Ectodermal cell (in vitro differentiated cells): ENCODE measurements at regions not wholly inside any gene's neighbourhood (a gene's known extent, or its start where the extent isn't known, plus 50 kb on each side); places are given as distances from the start of the nearest gene placed in this dataset.

Source experiments
- H3K27ac ChIP-seq: 2 replicates; pipeline ENCODE4 v1.7.0; 2013; ENCODE audit warnings: mild to moderate bottlenecking, low read depth, low read length; ENCODE audit not compliant: insufficient read depth, poor library complexity, severe bottlenecking
- H3K27me3 ChIP-seq: 2 replicates; pipeline ENCODE4 v1.7.0; 2013; ENCODE audit warnings: mild to moderate bottlenecking, low read length; ENCODE audit not compliant: insufficient read depth, control insufficient read depth, poor library complexity, severe bottlenecking
- H3K36me3 ChIP-seq: one replicate; pipeline ENCODE4 v1.7.0; 2013; ENCODE audit warnings: low read length; ENCODE audit not compliant: control insufficient read depth, insufficient read depth
- H3K4me1 ChIP-seq: one replicate; pipeline ENCODE4 v1.7.0; 2013; ENCODE audit warnings: low read length; ENCODE audit not compliant: control insufficient read depth, insufficient read depth
- H3K4me3 ChIP-seq: 2 replicates; pipeline ENCODE4 v1.7.0; 2013; ENCODE audit warnings: low read depth, low read length, control low read depth; ENCODE audit not compliant: insufficient read depth
- H3K9me3 ChIP-seq: 2 replicates; pipeline ENCODE4 v1.7.0; 2013; ENCODE audit warnings: mild to moderate bottlenecking, low read length, moderate library complexity; ENCODE audit not compliant: control insufficient read depth
- WGBS, 2 experiments: methylation state at CpG; one replicate each; pipeline ENCODE4 v1.1.7; 2013; ENCODE audit warnings: missing lambda C conversion rate in 2 of 2; 5-methylcytosine and 5-hydroxymethylcytosine counted together

DNA sequence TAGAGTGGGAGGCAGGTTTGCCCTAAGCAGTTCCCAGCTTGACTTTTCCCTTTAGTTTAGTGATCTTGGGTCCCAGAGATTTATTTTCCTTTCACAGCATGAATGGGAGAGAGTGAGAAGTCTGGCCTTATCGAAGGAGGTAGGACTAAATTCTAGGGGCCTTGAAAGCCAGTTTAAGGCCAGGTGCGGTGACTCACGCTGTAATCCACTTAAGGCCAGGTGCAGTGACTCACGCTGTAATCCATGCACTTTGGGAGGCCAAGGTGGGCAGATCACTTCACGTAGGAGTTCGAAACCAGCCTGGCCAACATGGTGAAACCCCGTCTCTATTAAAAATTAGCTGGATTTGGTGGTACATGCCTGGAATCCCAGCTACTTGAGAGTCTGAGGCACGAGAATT is 392.2 kb downstream of the ACTR3B start:
- Histone ChIP-seq H3K36me3 (no peaks in the 10 kb centered on the region), H3K4me1 (no peaks in the 10 kb centered on the region), H3K9me3 (no peaks in the 10 kb centered on the region), H3K27ac (no peak overlapping the region), H3K4me3 (no peak overlapping the region), H3K27me3 (no peaks in the 10 kb centered on the region)
- WGBS, 2 experiments: 89 to 92% methylated on average over 8 of the region's 8 CpGs

- Histone ChIP-seq H3K27ac (no peak overlapping the region), H3K27me3 (no peaks in the 10 kb centered on the region), H3K4me1 (no peaks in the 10 kb centered on the region), H3K9me3 (no peaks in the 10 kb centered on the region), H3K36me3 (no peaks in the 10 kb centered on the region), H3K4me3 (no peak overlapping the region)
- WGBS, 2 experiments: 67% methylated on average over 8 of the region's 8 CpGs
Measured at GRCh38 chr7:153152801-153153422, 393.4 kb downstream of the ACTR3B start.

DNA sequence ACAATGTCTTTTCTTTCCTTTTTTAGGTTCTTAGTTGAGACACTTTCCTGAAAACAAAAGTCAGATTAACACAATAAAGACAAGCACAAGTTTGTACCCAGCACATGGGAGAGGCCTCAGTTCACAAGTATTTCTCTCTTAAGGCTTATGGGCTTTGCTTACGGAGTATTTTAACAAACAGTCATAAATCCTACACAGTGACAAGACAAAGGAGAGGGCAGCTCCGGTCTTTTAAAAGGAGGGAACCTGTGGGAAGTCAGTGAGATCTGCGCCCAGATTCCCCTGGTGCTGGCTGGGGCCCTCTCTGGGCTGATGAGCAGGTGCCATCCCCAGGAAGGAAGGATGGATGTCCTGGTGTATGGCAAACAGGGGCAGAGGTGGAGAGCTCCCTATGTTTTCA is 398.6 kb downstream of the ACTR3B start:
- H3K27ac ChIP-seq: no peak overlapping the region
- no peaks in the 10 kb centered on the region for H3K4me1 ChIP-seq
- H3K9me3 ChIP-seq: no peaks in the 10 kb centered on the region
- no peak overlapping the region for H3K4me3 ChIP-seq
- no peaks in the 10 kb centered on the region for H3K27me3 ChIP-seq
- 45 to 46% methylated on average over 3 of the region's 3 CpGs for WGBS, 2 experiments
- no peaks in the 10 kb centered on the region for H3K36me3 ChIP-seq

GRCh38 chr7:153170287-153170686 is 410.7 kb downstream of the ACTR3B start:
- whole genome bisulfite sequencing, 2 experiments: 94% methylated on average over 4 of the region's 4 CpGs
- H3K27me3 ChIP-seq: no peaks in the 10 kb centered on the region
- no peaks in the 10 kb centered on the region for H3K4me1 ChIP-seq
- H3K4me3 ChIP-seq: no peak overlapping the region
- no peak overlapping the region for H3K27ac ChIP-seq
- no peaks in the 10 kb centered on the region for H3K9me3 ChIP-seq
- H3K36me3 ChIP-seq: no peaks in the 10 kb centered on the region

DNA sequence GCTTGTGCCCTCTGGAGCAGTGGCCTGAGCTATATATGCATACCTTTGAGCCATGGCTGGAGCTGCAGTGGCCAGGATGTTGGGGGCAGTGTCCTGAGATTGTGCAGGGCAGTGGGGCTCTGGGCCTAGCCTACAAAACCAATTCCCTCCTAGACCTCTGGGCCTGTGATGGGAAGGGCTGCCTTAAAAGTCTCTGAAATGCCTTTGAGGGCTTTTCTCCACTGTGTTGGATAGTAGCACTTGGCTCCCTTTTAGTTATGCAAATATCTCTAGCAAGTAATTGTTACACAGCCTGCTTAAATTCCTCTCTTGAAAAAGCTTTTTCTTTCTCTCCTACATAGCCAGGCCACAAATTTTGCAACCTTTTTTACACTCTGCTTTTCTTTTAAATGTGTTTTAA is 426.4 kb downstream of the ACTR3B start:
- H3K4me3 ChIP-seq: no peak overlapping the region
- no peaks in the 10 kb centered on the region for H3K4me1 ChIP-seq
- no peak overlapping the region for H3K27ac ChIP-seq
- H3K27me3 ChIP-seq: no peaks in the 10 kb centered on the region
- H3K36me3 ChIP-seq: no peaks in the 10 kb centered on the region
- H3K9me3 ChIP-seq: no peaks in the 10 kb centered on the region

DNA sequence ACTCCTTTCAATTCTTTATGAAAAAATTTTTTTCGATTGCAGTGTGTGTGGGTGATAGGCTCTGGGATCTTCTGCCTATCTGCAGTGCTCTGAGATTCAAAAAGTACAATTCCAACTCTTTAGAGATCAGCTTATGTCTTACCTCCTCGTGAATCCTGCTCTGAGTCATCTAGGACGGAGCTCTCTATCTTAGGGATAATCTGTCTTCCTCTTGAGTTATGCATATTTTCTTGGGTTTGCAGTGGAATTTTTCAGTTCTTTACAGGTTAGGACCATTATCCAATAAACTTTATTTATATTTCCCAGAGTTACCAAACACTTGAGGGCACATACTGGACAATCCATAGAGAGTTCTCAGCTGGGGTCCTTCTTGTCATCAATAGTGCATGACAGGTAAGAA is 428.6 kb downstream of the ACTR3B start:
- H3K27me3 ChIP-seq: no peaks in the 10 kb centered on the region

DNA sequence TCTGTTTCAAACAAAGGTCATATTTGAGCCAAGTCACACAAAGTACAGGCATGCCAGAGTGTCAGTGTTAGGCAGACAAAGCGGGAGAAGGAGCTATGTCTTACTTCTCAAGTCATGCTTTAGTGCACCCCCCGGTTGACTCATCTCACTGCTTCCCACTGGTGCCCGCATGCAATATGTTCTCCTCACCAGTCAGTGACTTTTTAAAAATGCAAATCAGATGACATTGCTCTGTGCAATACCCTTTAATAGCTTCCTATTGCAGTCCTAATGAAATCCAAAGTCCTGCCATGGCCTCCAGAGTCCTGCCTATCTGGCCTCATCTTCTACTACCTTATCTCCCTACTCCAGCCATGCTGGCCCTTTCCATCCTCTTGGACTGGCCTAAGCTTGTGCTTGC is 429.1 kb downstream of the ACTR3B start:
- Histone ChIP-seq H3K9me3 (no peaks in the 10 kb centered on the region), H3K27me3 (no peaks in the 10 kb centered on the region), H3K4me1 (no peaks in the 10 kb centered on the region), H3K27ac (no peak overlapping the region), H3K36me3 (no peaks in the 10 kb centered on the region), H3K4me3 (no peak overlapping the region)
- 89 to 93% methylated on average over 3 of the region's 3 CpGs for WGBS, 2 experiments

More for the DNA sequence above, 428.6 kb downstream of the ACTR3B start:
- H3K36me3 ChIP-seq: no peaks in the 10 kb centered on the region
- no peak overlapping the region for H3K4me3 ChIP-seq
- no peaks in the 10 kb centered on the region for H3K9me3 ChIP-seq
- 91 to 94% methylated on average over 2 to 3 of the region's 3 CpGs for WGBS, 2 experiments
- no peaks in the 10 kb centered on the region for H3K4me1 ChIP-seq
- no peak overlapping the region for H3K27ac ChIP-seq

GRCh38 chr7:153190452-153190851 is 430.9 kb downstream of the ACTR3B start:
- H3K4me3 ChIP-seq: no peak overlapping the region
- no peaks in the 10 kb centered on the region for H3K9me3 ChIP-seq
- whole genome bisulfite sequencing, 2 experiments: 72 to 77% methylated on average over 3 of the region's 3 CpGs
- H3K36me3 ChIP-seq: no peaks in the 10 kb centered on the region
- H3K27ac ChIP-seq: no peak overlapping the region
- H3K27me3 ChIP-seq: no peaks in the 10 kb centered on the region
- H3K4me1 ChIP-seq: no peaks in the 10 kb centered on the region

GRCh38 chr7:153190986-153191385 is 431.4 kb downstream of the ACTR3B start:
- WGBS, 2 experiments: 89% methylated on average over 4 of the region's 4 CpGs
- Histone ChIP-seq H3K9me3 (no peaks in the 10 kb centered on the region), H3K27me3 (no peaks in the 10 kb centered on the region), H3K27ac (no peak overlapping the region), H3K4me3 (no peak overlapping the region), H3K4me1 (no peaks in the 10 kb centered on the region), H3K36me3 (no peaks in the 10 kb centered on the region)

- Histone ChIP-seq H3K4me1 (no peaks in the 10 kb centered on the region), H3K36me3 (no peaks in the 10 kb centered on the region), H3K27ac (no peak overlapping the region), H3K27me3 (no peaks in the 10 kb centered on the region), H3K4me3 (no peak overlapping the region), H3K9me3 (no peaks in the 10 kb centered on the region)
- WGBS, 2 experiments: 14 to 15% methylated on average over 12 of the region's 12 CpGs
Measured at GRCh38 chr7:153193144-153193595, 433.6 kb downstream of the ACTR3B start.

- 92 to 93% methylated on average over 8 of the region's 8 CpGs for WGBS, 2 experiments
- no peak overlapping the region for H3K27ac ChIP-seq
- no peaks in the 10 kb centered on the region for H3K27me3 ChIP-seq
- no peaks in the 10 kb centered on the region for H3K36me3 ChIP-seq
- no peaks in the 10 kb centered on the region for H3K4me1 ChIP-seq
- no peak overlapping the region for H3K4me3 ChIP-seq
- peaks cover 4% of the 10 kb centered on the region for H3K9me3 ChIP-seq
Measured at GRCh38 chr7:153217032-153217431, 457.5 kb downstream of the ACTR3B start.
